ENCODE measurements at regions not wholly inside any gene's neighbourhood (a gene's known extent, or its start where the extent isn't known, plus 50 kb on each side); places are given as distances from the start of the nearest gene placed in this dataset.

DNA sequence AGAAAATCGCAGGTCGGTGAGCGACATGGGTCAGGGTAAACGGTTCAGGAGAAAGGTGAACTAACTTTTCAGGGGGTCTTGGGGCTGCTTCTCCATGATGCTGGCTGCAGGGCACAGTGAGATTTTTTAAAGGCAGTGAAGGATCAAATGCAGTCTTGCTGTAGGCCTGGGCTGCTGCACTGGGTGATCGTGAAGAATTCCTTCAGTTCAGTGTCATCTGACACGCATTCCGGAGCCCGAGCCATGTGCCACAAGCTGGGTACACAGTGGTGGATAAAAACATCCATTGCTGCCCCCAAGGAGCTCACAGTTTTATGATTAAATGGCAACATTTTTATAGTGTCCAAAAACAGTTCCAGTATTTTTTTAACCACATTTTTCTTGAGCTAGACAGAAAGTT lies 56.3 kb upstream of the GPR12 start:
- H3K9me3 ChIP-seq (ENCODE audit: control insufficient read depth, low read depth, low read length): no peaks in the 10 kb centered on the region
- no peaks in the 10 kb centered on the region for H3K27me3 ChIP-seq (ENCODE audit: insufficient read depth, low read length)
- no peaks in the 10 kb centered on the region for H4K20me1 ChIP-seq (ENCODE audit: control insufficient read depth, insufficient read depth, insufficient read length)
- no peak overlapping the region for H3K23ac ChIP-seq (ENCODE audit: insufficient read length, low read depth, low read length)
- H3K56ac ChIP-seq (ENCODE audit: insufficient read length, low read depth, low read length): no peak overlapping the region
- no peak overlapping the region for H2AK5ac ChIP-seq (ENCODE audit: insufficient read length, low read length)
- no peaks in the 10 kb centered on the region for H3K79me1 ChIP-seq (ENCODE audit: insufficient read depth, low read depth, low read length, poor library complexity, severe bottlenecking)
- H3K9ac ChIP-seq (ENCODE audit: extremely low read depth, insufficient read length, low read length): no peak overlapping the region
- no peaks in the 10 kb centered on the region for H3K23me2 ChIP-seq (ENCODE audit: insufficient read length, low read depth, low read length, poor library complexity, severe bottlenecking)
- H3K9me3 Mint-ChIP-seq: no peaks in the 10 kb centered on the region
- H3T11ph ChIP-seq (ENCODE audit: low read length): no peak overlapping the region
- no peak overlapping the region for H3K4me3 Mint-ChIP-seq
- H3K4me2 ChIP-seq (ENCODE audit: insufficient read depth, insufficient read length, low read length): no peak overlapping the region
- no peak overlapping the region for H3K18ac ChIP-seq (ENCODE audit: insufficient read length, low read depth, low read length)
- no peaks in the 10 kb centered on the region for H3K4me1 ChIP-seq (ENCODE audit: insufficient read depth, low read length)
- H2BK15ac ChIP-seq (ENCODE audit: low read depth, low read length): no peak overlapping the region
- no peaks in the 10 kb centered on the region for H3K4me1 Mint-ChIP-seq
- no peak overlapping the region for H3K27ac Mint-ChIP-seq
- H3K27ac ChIP-seq (ENCODE audit: insufficient read length, low read depth, low read length): no peak overlapping the region
- no peak overlapping the region for H2BK12ac ChIP-seq (ENCODE audit: insufficient read length, low read depth, low read length)
- H3K36me3 Mint-ChIP-seq (ENCODE audit: insufficient read depth in 1 of 3, low read depth in 3 of 3): no peaks in the 10 kb centered on the region
- DNase-seq: no peak
- no peak overlapping the region for H2BK5ac ChIP-seq (ENCODE audit: insufficient read length, low read length)
- TF ChIP-seq CTCF (conservative IDR thresholded peaks at IDR 0.05): no peak
- H2AFZ ChIP-seq (ENCODE audit: low read length): no peak overlapping the region
- no peak overlapping the region for H3K4ac ChIP-seq (ENCODE audit: low read depth, low read length)
- no CpG with 5 or more reads among the region's 8 CpGs for WGBS (ENCODE audit: extremely low coverage, insufficient read length, low lambda C conversion rate)
- H4K91ac ChIP-seq (ENCODE audit: insufficient read length, low read depth, low read length): no peak overlapping the region
- H2BK20ac ChIP-seq (ENCODE audit: low read depth, low read length, poor library complexity, severe bottlenecking): no peak overlapping the region
- H4K8ac ChIP-seq (replicated peaks; ENCODE audit: insufficient read length, low read depth, low read length): no peak overlapping the region
- no peak overlapping the region for H2BK120ac ChIP-seq (ENCODE audit: low read depth, low read length, poor library complexity, severe bottlenecking)
- no peaks in the 10 kb centered on the region for H3K79me2 ChIP-seq (ENCODE audit: insufficient read depth, low read length)
- H4K5ac ChIP-seq (ENCODE audit: insufficient read length, low read depth, low read length): no peak overlapping the region
- peaks cover 4% of the 10 kb centered on the region for H3K27me3 Mint-ChIP-seq (ENCODE audit: low read depth)
- H3K14ac ChIP-seq (ENCODE audit: insufficient read depth, low read length): no peak overlapping the region
